Gastroesophageal sphincter (tissue), 4 donors: ENCODE measurements at regions not wholly inside any gene's neighbourhood (a gene's known extent, or its start where the extent isn't known, plus 50 kb on each side); places are given as distances from the start of the nearest gene placed in this dataset.

Source experiments
- ATAC-seq: fragments of 150-250 bp; one replicate; pipeline ENCODE4 v1.9.1; 2016; ENCODE audit warnings: mild to moderate bottlenecking, moderate library complexity
- H3K27ac ChIP-seq, 4 donors: fragments of 200-600 bp; sonication (generic) in 3 of 4; 1 replicate in 3 of 4; 2 replicates in 1 of 4; pipeline ENCODE4 v1.5.1; 2016 to 2019
- H3K27me3 ChIP-seq: fragments of 200-600 bp; sonication (generic); one replicate; pipeline ENCODE4 v1.5.1; 2019
- H3K36me3 ChIP-seq, 2 donors: fragments of 200-600 bp; sonication (generic); one replicate each; pipeline ENCODE4 v1.5.1; 2019; ENCODE audit warnings: control low read depth in 1 of 2
- H3K4me1 ChIP-seq, 3 donors: fragments of 200-600 bp; sonication (generic); 1 replicate in 2 of 3; 2 replicates in 1 of 3; pipeline ENCODE4 v1.5.1; 2016 to 2019; ENCODE audit warnings: control low read depth in 2 of 3
- H3K4me3 ChIP-seq, 2 donors: fragments of 200-600 bp; sonication (generic); one replicate each; pipeline ENCODE4 v1.5.1; 2019; ENCODE audit warnings: mild to moderate bottlenecking in 1 of 2, moderate library complexity in 1 of 2
- H3K9me3 ChIP-seq, 3 donors: fragments of 200-600 bp; sonication (generic); one replicate each; pipeline ENCODE4 v1.5.1; 2017 to 2019; ENCODE audit warnings: control low read depth in 2 of 3
- CTCF ChIP-seq, 4 experiments: fragments of 200-600 bp in 2 of 4; fragments of 450-650 bp in 2 of 4; sonication (generic) in 1 of 4; IDR thresholded peaks; one replicate each; pipeline ENCODE4 v1.5.1; 2017 to 2019; ENCODE audit warnings: antibody characterized with exemption in 4 of 4, mild to moderate bottlenecking in 2 of 4, moderate library complexity in 2 of 4
- EP300 ChIP-seq: sonication (generic); formaldehyde crosslinking; IDR thresholded peaks from one replicate; pipeline ENCODE4 v1.6.1; 2017; ENCODE audit warnings: antibody characterized with exemption, mild to moderate bottlenecking
- POLR2A ChIP-seq, 2 donors: fragments of 450-650 bp; IDR thresholded peaks; one replicate each; pipeline ENCODE4 v1.6.1; 2017; ENCODE audit warnings: antibody characterized with exemption in 2 of 2, mild to moderate bottlenecking in 2 of 2, moderate library complexity in 1 of 2
- POLR2AphosphoS5 ChIP-seq: sonication (generic); formaldehyde crosslinking; IDR thresholded peaks from one replicate; pipeline ENCODE4 v1.6.1; 2017; ENCODE audit warnings: antibody characterized with exemption
- WGBS, 2 donors: methylation state at CpG; one replicate each; pipeline ENCODE4 v1.1.5; 2018; ENCODE audit warnings: low coverage in 1 of 2; 5-methylcytosine and 5-hydroxymethylcytosine counted together

- TF ChIP-seq CTCF (IDR thresholded peaks at IDR 0.05): peak in 2 of 4 experiments; percentile 10 to 15
- no peak for TF ChIP-seq POLR2AphosphoS5
- no peak for ATAC-seq
- 64 to 68% methylated on average over 3 to 7 of the region's 8 CpGs for WGBS, 2 donors
Measured at GRCh38 chr1:221174330-221174993, 295.2 kb downstream of the HLX start.

DNA sequence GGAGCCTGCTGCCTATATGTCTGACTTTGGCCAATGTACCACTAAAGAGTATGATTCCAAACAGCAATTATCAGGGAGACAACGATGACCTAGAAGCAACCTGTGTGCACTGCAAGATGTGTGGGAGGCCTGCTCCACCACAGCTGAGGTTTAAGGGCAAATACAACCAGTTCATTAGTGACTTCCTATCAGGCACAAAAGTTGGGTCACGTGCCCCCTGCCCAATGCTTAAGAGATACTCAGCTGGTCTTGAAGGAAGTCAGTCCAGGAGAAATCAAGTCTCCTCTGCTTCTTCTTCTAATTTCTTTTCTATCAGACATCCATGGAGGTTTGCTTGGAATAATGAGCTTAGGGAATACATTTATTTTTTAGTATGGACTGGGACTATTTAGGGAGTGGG, 296.0 kb downstream of the HLX start:
- 82% methylated on average over 1 of the region's 2 CpGs; no CpG with 5 or more reads in 1 of the 2 donors for WGBS, 2 donors
- Histone ChIP-seq H3K4me3 (no peak overlapping the region), H3K27me3 (no peaks in the 10 kb centered on the region), H3K27ac (no peak overlapping the region), H3K9me3 (peaks cover 0 to 6% (median 0%) of the 10 kb centered on the region in 3 donors), H3K4me1 (no peaks in the 10 kb centered on the region), H3K36me3 (no peaks in the 10 kb centered on the region)
- ATAC-seq: no peak
- TF ChIP-seq CTCF (IDR thresholded peaks at IDR 0.05) (no peak), POLR2AphosphoS5 (no peak), POLR2A (IDR thresholded peaks at IDR 0.05) (no peak), EP300 (no peak)

More at GRCh38 chr1:221174330-221174993, 295.2 kb downstream of the HLX start:
- Histone ChIP-seq H3K4me3 (no peak overlapping the region), H3K4me1 (no peaks in the 10 kb centered on the region), H3K27me3 (no peaks in the 10 kb centered on the region), H3K27ac (no peak overlapping the region), H3K9me3 (peaks cover 0 to 6% (median 0%) of the 10 kb centered on the region in 3 donors), H3K36me3 (no peaks in the 10 kb centered on the region)

DNA sequence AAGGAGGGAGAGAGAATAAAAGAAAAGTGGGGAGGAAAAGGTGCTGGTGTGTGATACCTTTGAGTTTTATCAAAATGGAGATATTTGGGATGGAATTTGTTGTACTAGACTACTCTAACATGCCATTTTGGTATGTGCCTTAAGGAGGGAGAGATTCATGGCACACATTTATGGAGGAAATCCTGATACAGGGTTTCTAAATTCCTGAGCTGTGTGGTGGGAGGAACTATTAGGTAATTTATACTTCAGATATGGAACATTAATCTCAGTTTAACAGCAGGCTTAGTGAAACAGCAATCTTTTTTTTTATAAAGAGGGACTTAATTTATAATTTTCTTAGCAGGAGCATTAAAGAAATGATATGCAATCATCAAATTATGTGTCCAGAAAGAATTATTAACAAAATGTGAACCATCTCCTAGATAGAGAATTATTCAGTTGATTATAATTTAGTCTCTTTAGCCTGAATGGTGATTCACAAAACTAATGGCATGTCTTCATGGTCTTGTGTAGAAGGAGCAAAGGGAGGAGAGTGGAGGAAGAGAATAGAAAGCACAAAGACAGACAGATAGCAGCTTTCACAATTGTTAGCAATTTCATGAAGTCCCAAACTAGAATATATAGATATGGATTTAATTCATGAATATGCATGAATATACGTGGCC, 301.6 kb downstream of the HLX start:
- Histone ChIP-seq H3K36me3 (no peaks in the 10 kb centered on the region), H3K9me3 (no peaks in the 10 kb centered on the region), H3K27ac (no peak overlapping the region), H3K4me3 (no peak overlapping the region), H3K4me1 (no peaks in the 10 kb centered on the region), H3K27me3 (no peaks in the 10 kb centered on the region)
- no peak for ATAC-seq
- TF ChIP-seq CTCF (IDR thresholded peaks at IDR 0.05) (no peak), POLR2A (IDR thresholded peaks at IDR 0.05) (no peak), EP300 (no peak), POLR2AphosphoS5 (no peak)
- 100% methylated on average over 1 of the region's 1 CpG for WGBS, 2 donors

DNA sequence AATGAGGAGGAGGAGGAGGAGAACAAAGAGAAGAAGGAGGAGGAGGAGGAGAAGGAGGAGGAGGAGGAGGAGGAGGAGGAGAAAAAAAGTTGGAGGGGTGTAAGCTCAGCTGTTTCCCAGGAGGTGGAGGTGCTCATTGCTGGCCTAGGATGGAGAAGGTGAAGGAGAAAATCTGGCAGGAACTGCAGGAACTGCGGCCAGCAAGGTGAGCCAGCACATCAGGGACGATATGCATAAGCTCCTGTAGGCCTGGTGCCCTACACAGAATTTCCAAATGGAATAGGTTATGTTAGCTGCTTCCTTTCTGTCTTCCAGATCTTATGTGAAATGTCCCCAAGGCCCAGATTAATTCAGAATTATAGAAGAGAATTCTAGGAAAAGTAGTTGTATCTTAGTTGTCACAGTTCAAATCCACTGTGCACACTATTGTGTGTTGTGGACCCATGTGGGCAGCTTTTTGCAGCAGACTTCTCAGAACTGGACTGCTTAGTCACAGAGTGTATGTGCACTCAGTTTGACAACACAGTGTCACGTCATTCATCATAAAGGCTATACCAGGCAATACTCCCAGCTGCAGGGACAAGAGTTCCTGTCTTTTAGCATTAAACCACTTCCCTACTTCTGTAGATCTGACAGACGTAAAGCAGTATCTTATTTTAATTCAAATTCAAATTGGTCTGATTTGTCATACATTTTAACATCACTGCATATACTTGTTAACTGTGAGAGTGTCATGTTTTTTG, 303.7 kb downstream of the HLX start:
- TF ChIP-seq EP300: no peak
- no peak for TF ChIP-seq POLR2A (IDR thresholded peaks at IDR 0.05)
- TF ChIP-seq POLR2AphosphoS5: no peak
- no peak for TF ChIP-seq CTCF (IDR thresholded peaks at IDR 0.05)
- no peak overlapping the region for H3K27ac ChIP-seq

More for the DNA sequence above, 303.7 kb downstream of the HLX start:
- no peaks in the 10 kb centered on the region for H3K9me3 ChIP-seq
- no peaks in the 10 kb centered on the region for H3K27me3 ChIP-seq
- no peaks in the 10 kb centered on the region for H3K36me3 ChIP-seq
- ATAC-seq: no peak
- no peak overlapping the region for H3K4me3 ChIP-seq
- no peaks in the 10 kb centered on the region for H3K4me1 ChIP-seq
- 83 to 92% methylated on average over 4 of the region's 4 CpGs for WGBS, 2 donors
